Pancreas (tissue), 10 donors: ENCODE measurements at regions not wholly inside any gene's neighbourhood (a gene's known extent, or its start where the extent isn't known, plus 50 kb on each side); places are given as distances from the start of the nearest gene placed in this dataset.

Experiments
- ATAC-seq, 4 donors: fragments of 200-7000 bp; cut with Tn5 transposase; one replicate each; pipeline versions ENCODE4 v1.8.0 to v1.9.1; 2020; ENCODE audit warnings: mild to moderate bottlenecking in 4 of 4, moderate library complexity in 4 of 4
- DNase-seq, 6 donors: peaks; one replicate each; pipeline ENCODE4 v3.0.0-alpha.2; 2020
- FAIRE-seq: peaks from 2 replicates; lab custom pipeline; 2012; peaks lifted over from hg19 to GRCh38; lab: Jason Lieb, UNC
- H3K27ac ChIP-seq, 4 donors: fragments of 200-600 bp; sonication (generic); 1 replicate in 3 of 4; 2 replicates in 1 of 4; pipeline versions ENCODE4 v1.5.0 to v1.8.0; 2020
- H3K27me3 ChIP-seq, 4 donors: fragments of 200-600 bp; one replicate each; pipeline ENCODE4 v1.8.0; 2021
- H3K36me3 ChIP-seq, 3 donors: fragments of 200-600 bp; sonication (generic) in 1 of 3; one replicate each; pipeline versions ENCODE4 v1.5.0 to v1.8.0; 2020 to 2021
- H3K4me1 ChIP-seq, 3 donors: fragments of 200-600 bp; one replicate each; pipeline ENCODE4 v1.8.0; 2021
- H3K4me3 ChIP-seq, 4 donors: fragments of 200-600 bp; sonication (generic) in 2 of 4; one replicate each; pipeline versions ENCODE4 v1.5.0 to v1.8.0; 2020 to 2021
- H3K9me3 ChIP-seq, 4 donors: fragments of 200-600 bp; one replicate each; pipeline ENCODE4 v1.8.0; 2021
- CTCF ChIP-seq, 4 donors: fragments of 200-600 bp; sonication (generic) in 3 of 4; IDR thresholded peaks; one replicate each; pipeline versions ENCODE4 v1.5.0 to v1.8.0; 2021; ENCODE audit warnings: antibody characterized with exemption in 4 of 4
- WGBS, 2 donors: extraction: QIAGEN DNeasy Blood & Tissue Kit; methylation state at CpG; one replicate each; pipeline ENCODE4 v1.1.7; 2013; 5-methylcytosine and 5-hydroxymethylcytosine counted together
- intact Hi-C, 3 donors: fragments of 100-400 bp; cut with DNase I; formaldehyde crosslinking; loops; one replicate each; pipeline versions ENCODE4 v1.11.1 to v1.14.2; 2022
- donor health status: healthy with polysubstance abuse.
- donor health status: DM: no; HTN: no; CAD: no; lungs with moderate emphysema.
- donor health status: DM: no; HTN: no; CAD: no.
- donor health status: control.
- donor health status: control.
- donor health status: Bipolar disorder and iron deficiency.
- donor health status: DM: yes; HTN: yes; CAD: no.
- donor health status: DM: no; HTN: no; CAD: no.
- donor health status: DM: no; HTN: no; CAD: no.
- donor health status: DM: yes; HTN: yes; CAD: no.

GRCh38 chr12:90410962-90411361, 544.0 kb downstream of the CCER1 start:
- Histone ChIP-seq H3K4me3 (no peak overlapping the region), H3K4me1 (peaks cover 0 to 3% (median 0%) of the 10 kb centered on the region in 3 donors), H3K9me3 (no peaks in the 10 kb centered on the region), H3K36me3 (no peaks in the 10 kb centered on the region), H3K27me3 (no peaks in the 10 kb centered on the region), H3K27ac (no peak overlapping the region)
- DNase-seq (peak in 2 of 6 donors; percentile 21 to 67), ATAC-seq (no peak), FAIRE-seq (no peak)
- WGBS, 2 donors, result 93 to 97% methylated on average over 22 to 33 of the region's 33 CpGs
- intact Hi-C loops, result no loop called here
- no peak for TF ChIP-seq CTCF (IDR thresholded peaks at IDR 0.05)

GRCh38 chr12:90407841-90408240, 547.1 kb downstream of the CCER1 start:
- FAIRE-seq (no peak), DNase-seq (no peak), ATAC-seq (no peak)
- H3K4me1 ChIP-seq, result no peaks in the 10 kb centered on the region
- WGBS, 2 donors, result 62 to 67% methylated on average over 2 of the region's 2 CpGs
- no peak for TF ChIP-seq CTCF (IDR thresholded peaks at IDR 0.05)
- H3K27ac ChIP-seq, result no peak overlapping the region
- H3K4me3 ChIP-seq, result no peak overlapping the region
- no peaks in the 10 kb centered on the region for H3K9me3 ChIP-seq
- H3K27me3 ChIP-seq, result no peaks in the 10 kb centered on the region
- intact Hi-C loops, result no loop called here
- no peaks in the 10 kb centered on the region for H3K36me3 ChIP-seq

GRCh38 chr12:90404071-90404470, 550.9 kb downstream of the CCER1 start:
- no peak for FAIRE-seq
- intact Hi-C loops, result no loop called here

GRCh38 chr12:90401185-90401584, 553.8 kb downstream of the CCER1 start:
- Histone ChIP-seq H3K4me1 (no peaks in the 10 kb centered on the region), H3K27ac (no peak overlapping the region), H3K9me3 (no peaks in the 10 kb centered on the region), H3K27me3 (no peaks in the 10 kb centered on the region), H3K4me3 (no peak overlapping the region), H3K36me3 (no peaks in the 10 kb centered on the region)
- FAIRE-seq (no peak), DNase-seq (no peak), ATAC-seq (no peak)
- intact Hi-C loops, result no loop called here
- TF ChIP-seq CTCF (IDR thresholded peaks at IDR 0.05), result no peak
- 83 to 93% methylated on average over 2 of the region's 2 CpGs for WGBS, 2 donors

More at GRCh38 chr12:90404071-90404470, 550.9 kb downstream of the CCER1 start:
- Histone ChIP-seq H3K9me3 (no peaks in the 10 kb centered on the region), H3K4me3 (no peak overlapping the region), H3K4me1 (no peaks in the 10 kb centered on the region), H3K27me3 (no peaks in the 10 kb centered on the region), H3K36me3 (no peaks in the 10 kb centered on the region), H3K27ac (no peak overlapping the region)
- TF ChIP-seq CTCF (IDR thresholded peaks at IDR 0.05), result no peak
- ATAC-seq (no peak), DNase-seq (no peak)

- Histone ChIP-seq H3K4me3 (no peak overlapping the region), H3K36me3 (no peaks in the 10 kb centered on the region), H3K27ac (no peak overlapping the region), H3K27me3 (no peaks in the 10 kb centered on the region), H3K4me1 (no peaks in the 10 kb centered on the region), H3K9me3 (no peaks in the 10 kb centered on the region)
- DNase-seq (no peak), FAIRE-seq (no peak), ATAC-seq (peak in 2 of 4 donors; percentile 59 to 65)
- no peak for TF ChIP-seq CTCF (IDR thresholded peaks at IDR 0.05)
- intact Hi-C loops, result no loop called here
Observed at GRCh38 chr12:90399357-90399756, 555.6 kb downstream of the CCER1 start.
